ENCODE measurements at regions not wholly inside any gene's neighbourhood (a gene's known extent, or its start where the extent isn't known, plus 50 kb on each side); places are given as distances from the start of the nearest gene placed in this dataset.
"Not testable (repeated sequence)": the region's sequence is repeated elsewhere in the genome, so short reads cannot be mapped to it uniquely, and the experiment has no call there.

GRCh38 chr17:12195418-12195817 lies 174.7 kb downstream of the MAP2K4 start:
- Histone ChIP-seq H3K27me3 (no peaks in the 10 kb centered on the region), H3K4me1 (no peaks in the 10 kb centered on the region), H3K4me3 (ENCODE audit: low read depth, low read length) (no peak overlapping the region), H3K9me3 (no peaks in the 10 kb centered on the region), H3K36me3 (no peaks in the 10 kb centered on the region)
- no peak for TF ChIP-seq CTCF (IDR thresholded peaks at IDR 0.05; ENCODE audit: low read depth, low read length)
- no peak for DNase-seq

DNA sequence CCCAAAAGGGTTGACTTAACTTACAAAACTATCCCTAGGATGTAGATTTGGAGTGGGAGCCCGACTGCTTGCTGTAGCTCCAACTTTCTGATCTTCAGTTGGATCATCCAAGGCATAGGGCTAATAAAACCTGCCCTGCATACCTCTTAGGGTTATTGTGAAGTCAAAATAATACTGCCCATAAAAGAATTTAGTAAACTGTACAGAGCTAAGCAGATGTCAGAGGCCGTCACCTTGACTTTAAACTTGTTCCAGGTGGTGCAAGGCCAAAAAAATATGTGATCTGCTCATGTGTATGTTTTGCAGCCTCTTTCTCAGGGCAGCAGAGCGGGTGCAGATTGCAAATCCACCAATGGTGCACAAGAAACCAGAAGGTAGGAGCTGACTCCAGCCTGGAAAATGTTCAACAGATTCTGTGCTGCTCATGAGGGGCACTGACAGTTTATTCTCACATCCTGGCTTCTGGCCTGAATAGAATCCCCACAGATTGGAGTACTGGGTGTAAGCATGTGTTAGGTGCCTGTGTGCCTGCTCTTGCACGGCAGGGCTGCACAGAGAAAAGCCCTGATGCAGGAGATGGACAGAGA lies 180.7 kb downstream of the MAP2K4 start:
- Histone ChIP-seq H3K36me3 (no peaks in the 10 kb centered on the region), H3K4me1 (no peaks in the 10 kb centered on the region), H3K27me3 (no peaks in the 10 kb centered on the region), H3K9me3 (no peaks in the 10 kb centered on the region), H3K4me3 (ENCODE audit: low read depth, low read length) (no peak overlapping the region)
- no peak for TF ChIP-seq CTCF (IDR thresholded peaks at IDR 0.05; ENCODE audit: low read depth, low read length)
- no peak for DNase-seq

GRCh38 chr17:12209632-12210191 lies 189.0 kb downstream of the MAP2K4 start:
- no peak for TF ChIP-seq CTCF (IDR thresholded peaks at IDR 0.05; ENCODE audit: low read depth, low read length)

GRCh38 chr17:12220714-12221439 lies 200.2 kb downstream of the MAP2K4 start:
- not testable (repeated sequence) for H3K4me3 ChIP-seq (ENCODE audit: low read depth, low read length); H3K4me1 ChIP-seq; H3K9me3 ChIP-seq; DNase-seq; H3K36me3 ChIP-seq; H3K27me3 ChIP-seq

More at GRCh38 chr17:12209632-12210191, 189.0 kb downstream of the MAP2K4 start:
- DNase-seq: no peak
- no peak overlapping the region for H3K4me3 ChIP-seq (ENCODE audit: low read depth, low read length)
- H3K9me3 ChIP-seq: no peaks in the 10 kb centered on the region
- no peaks in the 10 kb centered on the region for H3K36me3 ChIP-seq
- no peaks in the 10 kb centered on the region for H3K27me3 ChIP-seq
- no peaks in the 10 kb centered on the region for H3K4me1 ChIP-seq

DNA sequence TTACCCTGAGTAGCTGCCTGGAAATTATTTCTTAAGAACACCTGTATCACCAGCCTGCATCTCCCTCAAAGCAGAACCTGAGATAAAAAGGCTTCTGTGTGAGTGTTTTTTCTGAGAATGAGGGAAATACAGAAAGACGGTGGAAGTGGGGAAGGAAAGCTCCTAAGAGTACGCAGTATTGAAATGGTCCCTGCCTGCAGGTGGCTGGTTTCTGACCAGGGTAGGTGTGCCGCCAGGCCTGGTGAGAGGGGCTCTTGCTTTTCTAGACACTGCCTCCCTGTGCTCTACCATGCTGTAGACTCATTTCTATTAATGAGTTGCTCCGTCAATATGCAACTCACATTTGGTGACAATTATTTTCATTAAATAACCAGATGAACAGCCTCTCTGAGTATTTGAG lies 201.7 kb downstream of the MAP2K4 start:
- Histone ChIP-seq H3K27me3 (no peaks in the 10 kb centered on the region), H3K36me3 (no peaks in the 10 kb centered on the region), H3K4me1 (no peaks in the 10 kb centered on the region), H3K4me3 (ENCODE audit: low read depth, low read length) (no peak overlapping the region), H3K9me3 (no peaks in the 10 kb centered on the region)
- no peak for DNase-seq
- TF ChIP-seq CTCF (IDR thresholded peaks at IDR 0.05; ENCODE audit: low read depth, low read length): no peak

DNA sequence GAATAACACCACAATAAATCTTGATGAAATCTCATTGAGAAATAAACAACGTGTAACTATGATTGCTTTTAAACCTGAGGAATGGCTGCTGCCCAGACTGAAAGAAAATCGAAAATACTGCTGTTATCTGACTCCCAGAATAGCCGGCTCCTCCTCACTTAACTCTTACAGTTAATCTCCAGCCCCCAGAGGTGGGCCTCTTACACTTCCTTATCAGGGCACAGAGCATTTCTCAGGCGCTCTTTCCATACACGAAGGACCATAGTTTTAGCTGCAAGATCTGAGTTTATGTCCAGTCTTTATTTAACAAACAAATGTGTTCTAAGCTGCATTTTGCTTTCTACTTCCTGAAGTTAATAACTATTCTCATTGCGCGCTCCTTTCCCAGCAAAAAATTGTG lies 206.9 kb downstream of the MAP2K4 start:
- no peak for TF ChIP-seq CTCF (IDR thresholded peaks at IDR 0.05; ENCODE audit: low read depth, low read length)
- no peaks in the 10 kb centered on the region for H3K36me3 ChIP-seq
- H3K4me3 ChIP-seq (ENCODE audit: low read depth, low read length): no peak overlapping the region
- no peak for DNase-seq
- H3K27me3 ChIP-seq: no peaks in the 10 kb centered on the region
- H3K4me1 ChIP-seq: no peaks in the 10 kb centered on the region
- no peaks in the 10 kb centered on the region for H3K9me3 ChIP-seq
